ENCODE measurements at regions not wholly inside any gene's neighbourhood (a gene's known extent, or its start where the extent isn't known, plus 50 kb on each side); places are given as distances from the start of the nearest gene placed in this dataset.

DNA sequence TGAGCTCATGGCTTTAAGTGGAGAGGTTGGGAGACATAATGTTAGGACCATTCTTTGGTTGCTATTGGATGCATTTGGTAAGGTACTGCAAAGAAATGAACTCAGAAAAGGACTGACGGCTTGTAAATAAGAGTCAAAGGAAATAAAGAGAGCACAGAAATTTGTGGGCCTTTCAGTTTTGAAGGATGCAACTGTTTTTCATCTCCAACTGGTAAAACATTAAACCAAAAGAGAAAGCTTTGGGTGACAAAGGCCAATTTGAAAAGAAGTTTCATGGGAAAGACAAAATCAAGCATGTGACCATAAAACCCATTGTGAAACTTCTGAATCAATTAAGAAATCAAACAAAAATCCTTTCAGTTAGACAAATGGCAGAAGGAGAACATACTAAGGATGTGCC, 77.8 kb upstream of the SPOPL start:
- Histone ChIP-seq H4K20me1 (replicated peaks; ENCODE audit: control insufficient read depth, extremely low read depth, insufficient read depth, low read length) (no peaks in the 10 kb centered on the region), H2AFZ (ENCODE audit: low read depth, low read length) (no peak overlapping the region), H3K79me2 (ENCODE audit: control insufficient read depth, insufficient read depth, low read length) (no peaks in the 10 kb centered on the region), H3K4me1 (ENCODE audit: control insufficient read depth, extremely low read depth, insufficient read depth, low read length) (peaks cover 19% of the 10 kb centered on the region), H3K27ac (ENCODE audit: insufficient read depth, low read depth, low read length) (no peak overlapping the region), H3K4me2 (ENCODE audit: insufficient read depth, low read length) (no peak overlapping the region), H3K9ac (replicated peaks; ENCODE audit: extremely low read depth, insufficient read depth, low read length) (no peak overlapping the region), H3K4me3 (replicated peaks in 1 of 3; ENCODE audit: insufficient read depth in 1 of 3, low read depth in 1 of 3, low read length in 3 of 3) (no peak overlapping the region), H3K36me3 (ENCODE audit: control insufficient read depth in 2 of 2, extremely low read depth in 1 of 2, insufficient read depth in 2 of 2, low read length in 2 of 2) (no peaks in the 10 kb centered on the region), H3K27me3 (ENCODE audit: control insufficient read depth in 2 of 2, insufficient read depth in 2 of 2, low read length in 2 of 2) (no peaks in the 10 kb centered on the region), H3K9me3 (replicated peaks; ENCODE audit: control insufficient read depth, insufficient read depth, low read length) (no peaks in the 10 kb centered on the region), H3K9me1 (replicated peaks; ENCODE audit: control insufficient read depth, extremely low read depth, insufficient read depth, low read length) (no peaks in the 10 kb centered on the region)
- dilution Hi-C loops (cut with MboI; ENCODE audit: extremely low pct_ligation_motif_present, low sequenced_read_pairs) = no loop called here
- POLR2A ChIA-PET = no interaction called here
- CTCF ChIA-PET = no interaction called here
- DNase-seq (ENCODE audit: low read depth, low spot score) = no peak
- BruUV-seq (replicated peaks) = no TSS peak
- no peak for FAIRE-seq
- intact Hi-C loops (cut with micrococcal nuclease) = no loop called here
- TF ChIP-seq CTCF (IDR thresholded peaks at IDR 0.05; ENCODE audit: extremely low read depth in 1 of 2, insufficient read depth in 1 of 2, low read depth in 1 of 2, low read length in 2 of 2) (no peak), POLR2A (IDR thresholded peaks at IDR 0.05; ENCODE audit: low read depth, low read length) (no peak), POLR2AphosphoS5 (IDR thresholded peaks at IDR 0.05; ENCODE audit: insufficient read depth, low read depth, low read length) (no peak), JUN (IDR thresholded peaks at IDR 0.05; ENCODE audit: borderline replicate concordance, insufficient read depth, insufficient read length, low read depth) (no peak), FOS (IDR thresholded peaks at IDR 0.05; ENCODE audit: borderline replicate concordance, insufficient read depth, low read length) (no peak), MAX (IDR thresholded peaks at IDR 0.05; ENCODE audit: insufficient read depth, insufficient read length) (no peak), GATA2 (IDR thresholded peaks at IDR 0.05; ENCODE audit: insufficient read depth, insufficient read length, low read depth, low read length) (no peak), MYC (IDR thresholded peaks at IDR 0.05; ENCODE audit: low read depth, low read length) (no peak), EZH2 (IDR thresholded peaks at IDR 0.05; ENCODE audit: borderline replicate concordance, low read depth, low read length, severe bottlenecking) (no peak)

All from endothelial cell of umbilical vein (primary cell).